ENCODE measurements at regions not wholly inside any gene's neighbourhood (a gene's known extent, or its start where the extent isn't known, plus 50 kb on each side); places are given as distances from the start of the nearest gene placed in this dataset.

GRCh38 chr14:96980835-96981234 is 183.7 kb downstream of the VRK1 start:
- no peak for DNase-seq (ENCODE audit: low read depth)

DNA sequence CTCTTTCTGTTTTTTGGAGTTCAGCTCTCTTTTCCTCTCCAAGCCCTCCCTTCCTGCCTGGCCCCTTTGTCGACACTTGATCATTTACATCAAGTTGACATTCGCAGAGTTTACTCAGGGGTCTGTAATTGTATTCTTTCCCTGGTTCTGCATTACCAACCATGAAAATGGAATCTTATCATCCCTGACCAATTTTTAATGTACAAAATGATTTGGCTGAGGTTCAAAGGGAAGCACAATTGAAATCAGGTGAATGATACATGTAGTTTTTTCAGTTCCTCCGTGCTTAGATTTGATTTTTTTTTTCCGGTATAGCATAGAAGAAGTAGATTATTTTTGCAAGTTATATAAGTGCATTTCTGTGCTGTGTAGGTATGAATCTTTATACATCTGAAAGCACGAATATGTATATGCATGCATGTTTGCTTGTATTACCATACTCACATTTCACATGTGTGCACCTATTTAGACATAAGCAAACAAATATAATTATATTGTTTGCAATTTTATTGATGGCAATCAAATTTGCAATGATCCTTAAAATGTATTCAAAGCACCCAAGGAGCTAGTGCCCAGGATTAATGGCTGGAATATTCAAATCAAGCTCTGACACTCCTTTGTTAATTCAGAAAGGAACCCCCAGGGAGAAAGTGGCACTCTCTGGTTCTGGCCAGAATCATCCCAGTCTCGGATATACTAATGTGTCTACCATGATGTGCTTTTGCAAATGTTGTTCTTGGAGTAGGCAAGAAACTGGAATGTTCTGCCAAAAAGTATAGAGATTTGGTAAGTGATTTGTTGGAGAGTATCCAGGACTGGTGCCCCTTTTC is 189.3 kb downstream of the VRK1 start:
- DNase-seq (ENCODE audit: low read depth) = no peak

DNA sequence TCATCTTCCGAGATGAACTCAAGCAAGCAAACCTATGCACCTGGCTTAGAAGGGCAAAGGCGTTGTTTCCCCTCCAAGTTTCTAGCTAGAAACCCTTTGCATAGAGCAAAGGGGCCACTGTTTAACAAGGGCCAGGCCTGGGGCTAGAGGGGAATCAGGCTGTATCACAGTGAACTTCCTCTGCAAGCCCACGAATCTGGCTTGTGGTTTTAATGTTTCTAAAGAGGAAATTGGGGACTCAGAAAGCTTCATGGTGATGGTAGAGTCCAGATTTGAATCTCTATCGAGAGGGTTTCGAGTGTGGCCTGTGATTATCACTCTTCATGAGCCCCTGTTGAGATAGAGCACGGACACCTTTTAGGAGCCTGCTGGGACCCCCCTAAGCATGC is 189.9 kb downstream of the VRK1 start:
- DNase-seq (ENCODE audit: low read depth) = no peak

DNA sequence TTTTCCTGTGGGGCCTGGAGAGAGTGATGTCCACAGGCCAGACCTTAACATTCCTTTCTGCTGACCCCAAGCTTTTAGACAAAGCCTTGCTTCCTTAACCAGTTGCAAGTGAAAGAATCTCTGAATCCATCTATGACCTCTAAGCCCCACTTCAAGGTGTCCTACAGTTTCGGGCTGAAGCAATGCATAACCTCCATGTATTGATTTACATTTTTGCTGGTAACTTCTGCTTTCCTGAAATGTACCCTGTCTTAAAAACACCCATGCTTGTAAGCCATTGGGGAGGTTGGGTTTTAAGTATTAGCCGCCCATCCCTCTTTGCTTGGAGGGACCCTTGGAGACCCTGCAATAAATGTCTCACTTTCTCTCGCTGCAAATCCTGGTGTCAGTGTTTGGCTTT is 190.6 kb downstream of the VRK1 start:
- DNase-seq (ENCODE audit: low read depth) = no peak

DNA sequence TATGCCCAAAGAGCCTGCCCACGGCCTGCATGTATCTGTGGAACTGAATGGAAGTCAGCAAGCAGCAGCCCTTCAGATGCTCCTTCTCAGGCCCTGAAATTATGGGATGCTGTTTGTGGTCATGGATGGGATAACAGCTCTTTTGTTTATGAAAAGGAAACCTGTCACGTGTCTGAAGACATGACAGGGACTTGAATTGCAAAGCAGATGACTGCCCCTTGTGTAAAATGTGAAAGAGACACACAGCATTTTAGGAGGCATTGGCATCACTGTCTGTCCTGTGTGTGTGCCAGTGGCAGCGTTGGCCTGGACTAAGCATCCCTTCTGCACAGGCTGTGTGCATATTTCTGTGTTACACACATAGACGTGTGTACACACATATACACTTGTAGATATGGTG is 192.1 kb downstream of the VRK1 start:
- no peak for DNase-seq (ENCODE audit: low read depth)

GRCh38 chr14:96991226-96991625 is 194.0 kb downstream of the VRK1 start:
- DNase-seq (ENCODE audit: low read depth) = no peak

DNA sequence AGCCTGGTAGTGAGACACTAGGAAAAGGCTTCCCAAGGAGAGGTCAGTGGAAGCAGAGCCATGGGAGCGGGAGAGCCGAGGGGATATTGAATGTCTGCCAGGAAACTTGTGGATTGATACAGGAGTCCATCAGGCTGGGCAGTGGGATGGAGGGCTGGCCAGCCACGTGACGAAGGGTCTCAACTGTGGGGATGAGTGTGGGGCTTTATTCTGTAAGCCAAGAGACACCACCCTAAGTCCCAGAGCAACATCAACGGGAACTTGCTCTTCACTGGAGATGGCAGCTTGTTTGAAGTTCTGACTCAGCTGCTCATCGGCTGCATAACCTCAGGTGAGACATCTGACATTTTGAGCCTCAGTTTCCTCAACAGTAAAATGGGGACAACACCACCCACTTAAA is 197.8 kb downstream of the VRK1 start:
- DNase-seq (ENCODE audit: low read depth) = no peak

DNA sequence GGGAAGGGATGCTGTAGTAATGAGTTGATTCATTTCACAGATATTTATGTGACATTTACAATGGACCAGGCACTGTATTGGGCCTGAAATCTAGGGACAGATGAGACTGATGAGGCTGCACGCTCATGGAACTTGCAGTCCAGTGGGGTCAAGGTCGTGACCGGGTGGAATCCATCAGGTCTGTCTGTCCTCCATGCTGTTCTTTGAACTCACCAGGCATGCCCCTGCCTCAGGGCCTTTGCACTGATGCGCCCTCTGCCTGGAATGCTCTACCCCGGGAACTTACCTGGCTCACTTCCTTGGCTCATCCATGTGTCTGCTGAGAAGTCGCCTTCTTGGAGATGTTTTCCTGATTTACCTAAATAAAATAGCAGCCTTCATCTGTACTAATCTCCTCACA is 200.1 kb downstream of the VRK1 start:
- DNase-seq (ENCODE audit: low read depth) = no peak

DNA sequence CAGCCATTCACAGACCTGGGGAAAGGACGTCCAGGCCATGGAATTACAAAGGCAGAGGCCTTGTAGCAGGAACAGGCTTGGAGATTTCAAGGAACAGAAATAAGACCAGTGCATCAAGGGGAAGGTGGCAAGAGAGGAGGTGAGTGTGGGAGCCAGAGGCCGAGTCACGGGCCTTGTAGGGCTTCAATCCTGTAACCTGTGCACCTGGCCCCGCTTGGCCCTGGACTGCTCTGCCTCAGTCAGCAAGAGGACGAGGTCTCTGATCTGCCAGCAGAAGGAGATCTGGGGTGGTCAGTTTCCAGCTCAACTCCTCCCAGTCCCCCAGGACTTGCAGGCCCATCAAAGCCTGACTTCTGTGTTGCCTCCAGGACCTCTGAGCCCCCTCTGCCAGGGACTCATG is 200.8 kb downstream of the VRK1 start:
- DNase-seq (ENCODE audit: low read depth) = no peak

DNA sequence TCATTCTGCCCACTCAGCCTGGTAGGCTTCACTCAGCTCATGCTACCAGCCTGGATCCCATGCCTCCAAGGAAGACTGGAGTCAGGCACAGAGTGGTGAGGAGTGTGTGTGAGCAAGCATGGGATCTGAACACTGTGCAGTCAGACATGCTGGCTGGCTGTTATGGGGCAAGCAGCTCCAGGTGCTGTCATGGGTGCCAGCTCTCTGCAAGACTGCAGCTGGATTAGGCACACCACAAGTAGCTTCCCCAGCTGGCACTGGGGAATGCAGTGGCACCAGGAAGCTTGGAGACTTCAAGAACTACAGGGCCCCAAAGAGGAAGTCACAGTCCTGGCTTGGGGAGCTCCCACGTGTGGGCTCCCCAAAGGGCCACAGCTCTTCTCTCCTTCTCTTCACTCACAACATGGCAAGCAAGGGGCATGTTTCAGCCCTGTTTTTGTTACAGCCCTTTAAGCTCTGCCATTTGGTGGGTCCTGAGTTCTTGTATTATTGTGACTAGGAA is 202.5 kb downstream of the VRK1 start:
- no peak for DNase-seq (ENCODE audit: low read depth)

- no peak for DNase-seq (ENCODE audit: low read depth)
These were observed 205.3 kb downstream of the VRK1 start for GRCh38 chr14:97002454-97002853.

DNA sequence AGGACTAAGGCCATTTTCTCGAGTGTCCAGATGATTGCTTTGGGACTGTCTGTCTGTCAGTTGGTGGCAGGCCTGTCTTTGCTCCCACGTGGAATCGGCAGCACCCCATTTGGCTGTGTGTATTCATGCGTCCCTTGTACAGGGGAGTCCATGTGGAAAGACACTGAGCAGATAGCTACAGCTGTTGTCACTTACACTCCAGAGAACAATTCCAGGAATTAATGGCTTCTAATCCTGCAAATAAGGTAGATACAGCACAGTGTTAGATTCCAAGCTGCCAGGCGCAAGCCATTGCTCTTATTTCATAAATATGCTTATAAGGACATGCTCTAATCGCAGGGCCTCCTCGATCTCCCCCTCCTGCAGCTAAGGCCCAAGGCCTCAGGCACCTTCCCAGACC is 208.8 kb downstream of the VRK1 start:
- DNase-seq (ENCODE audit: low read depth) = no peak

DNA sequence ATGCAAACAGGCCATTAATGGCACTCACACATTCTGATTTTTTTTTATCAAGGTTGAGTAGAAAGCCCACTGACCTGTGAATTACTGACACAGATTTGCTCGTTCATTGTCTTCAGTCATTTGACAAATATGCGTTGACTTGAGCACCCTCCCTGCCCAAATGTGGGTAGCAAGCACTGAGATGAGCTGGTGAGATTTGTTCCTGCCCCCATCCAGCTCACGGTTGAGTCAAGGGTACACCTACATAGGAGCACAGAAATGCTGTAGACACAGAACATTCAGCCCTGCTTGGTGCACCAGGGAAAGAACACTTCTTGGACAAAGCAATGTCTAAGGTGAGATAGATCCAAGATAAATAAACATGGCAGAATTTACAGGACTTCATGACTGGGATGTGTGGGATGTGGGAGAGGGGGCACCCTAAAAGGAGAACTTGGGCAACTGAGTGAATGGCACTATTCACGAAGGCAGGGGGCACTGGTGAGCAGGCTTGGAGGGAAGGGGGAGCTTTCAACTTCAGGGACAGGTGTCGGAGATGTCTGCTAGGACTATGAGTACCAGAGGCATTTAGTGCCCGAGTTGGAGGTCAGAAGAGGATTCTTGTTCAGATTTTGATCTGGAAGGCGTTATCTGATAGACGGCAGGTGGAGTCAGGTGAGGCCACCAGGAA is 213.4 kb downstream of the VRK1 start:
- DNase-seq (ENCODE audit: low read depth) = no peak

DNA sequence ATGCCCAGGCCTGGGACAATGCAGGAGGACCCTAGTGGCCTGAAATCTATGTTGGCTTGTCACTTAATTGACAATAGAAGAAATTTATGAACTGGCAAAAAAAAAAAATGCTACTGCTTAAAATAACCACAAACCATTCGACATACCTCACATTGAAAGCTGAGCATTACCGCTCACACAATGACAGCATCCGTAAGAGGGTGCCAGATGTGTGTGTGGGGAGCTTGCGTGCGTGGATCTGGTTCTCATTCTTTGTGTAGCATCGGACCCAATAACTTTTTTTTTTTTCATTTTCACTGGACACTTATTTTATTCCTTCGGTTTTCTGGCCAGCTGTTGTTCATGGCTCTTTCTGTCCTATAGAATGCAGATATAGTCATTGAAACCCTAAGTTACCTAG is 216.7 kb downstream of the VRK1 start:
- DNase-seq (ENCODE audit: low read depth) = no peak

DNA sequence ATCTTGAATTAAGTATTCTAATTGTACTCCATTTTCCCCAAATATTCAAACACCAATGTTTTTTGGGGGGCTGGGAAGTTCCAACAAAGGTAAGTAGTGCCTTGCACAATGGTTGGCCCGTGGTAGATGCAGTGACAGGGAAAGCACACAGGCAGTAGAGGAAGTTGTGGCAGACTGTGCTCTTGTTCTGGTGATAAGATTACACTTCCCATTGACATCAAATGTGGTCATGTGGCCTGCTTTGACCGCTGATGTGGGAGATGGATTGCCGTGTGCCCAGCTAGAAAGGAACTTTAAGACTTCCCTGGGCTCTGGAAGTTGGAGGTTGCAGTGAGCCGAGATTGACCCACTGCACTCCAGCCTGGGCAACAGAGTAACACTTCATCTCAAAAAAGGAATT is 223.8 kb downstream of the VRK1 start:
- no peak for DNase-seq (ENCODE audit: low read depth)

- no peak for DNase-seq (ENCODE audit: low read depth)
These were observed 224.5 kb downstream of the VRK1 start for GRCh38 chr14:97021571-97022168.

DNA sequence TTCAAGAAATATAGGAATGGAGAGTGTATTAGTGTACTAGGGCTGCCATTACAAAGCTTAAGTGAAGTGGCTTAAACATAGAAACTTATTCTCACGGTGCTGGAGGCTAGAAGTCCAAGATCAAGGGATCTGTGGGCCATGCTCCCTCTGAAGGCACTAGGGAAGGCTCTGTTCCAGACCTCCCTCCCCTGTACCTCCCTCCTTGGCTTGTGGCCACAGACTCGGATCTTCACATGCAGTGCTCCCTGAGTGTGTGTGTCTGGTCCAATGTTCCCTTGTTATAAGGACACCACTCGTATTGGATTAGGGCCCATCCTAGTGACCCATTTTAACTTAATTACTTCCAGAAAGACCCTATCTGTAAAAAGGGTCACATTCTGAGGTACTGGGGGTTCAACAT is 225.6 kb downstream of the VRK1 start:
- DNase-seq (ENCODE audit: low read depth) = no peak

- DNase-seq (ENCODE audit: low read depth) = no peak
These were observed 226.7 kb downstream of the VRK1 start for GRCh38 chr14:97023871-97024270.

DNA sequence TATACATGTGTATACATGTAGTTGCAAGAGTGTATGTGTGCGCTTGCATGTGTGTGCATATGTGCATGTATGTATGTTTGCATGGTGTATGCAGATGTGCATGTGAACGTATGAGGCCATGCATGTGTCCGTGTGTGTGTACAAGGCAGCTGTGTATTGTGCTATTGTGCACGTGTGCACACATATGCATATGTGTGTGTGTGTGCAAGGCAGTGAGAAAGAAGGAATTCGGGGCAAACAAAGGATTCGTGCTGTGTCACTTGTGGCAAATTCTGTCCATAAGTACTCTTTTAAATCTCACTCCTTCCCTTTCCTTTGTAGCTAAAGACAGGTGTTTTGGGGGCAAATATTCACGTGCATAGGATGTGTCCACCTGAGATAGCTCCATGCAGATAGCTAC is 227.1 kb downstream of the VRK1 start:
- DNase-seq (ENCODE audit: low read depth) = no peak

- no peak for DNase-seq (ENCODE audit: low read depth)
These were observed 228.5 kb downstream of the VRK1 start for GRCh38 chr14:97025722-97026121.

DNA sequence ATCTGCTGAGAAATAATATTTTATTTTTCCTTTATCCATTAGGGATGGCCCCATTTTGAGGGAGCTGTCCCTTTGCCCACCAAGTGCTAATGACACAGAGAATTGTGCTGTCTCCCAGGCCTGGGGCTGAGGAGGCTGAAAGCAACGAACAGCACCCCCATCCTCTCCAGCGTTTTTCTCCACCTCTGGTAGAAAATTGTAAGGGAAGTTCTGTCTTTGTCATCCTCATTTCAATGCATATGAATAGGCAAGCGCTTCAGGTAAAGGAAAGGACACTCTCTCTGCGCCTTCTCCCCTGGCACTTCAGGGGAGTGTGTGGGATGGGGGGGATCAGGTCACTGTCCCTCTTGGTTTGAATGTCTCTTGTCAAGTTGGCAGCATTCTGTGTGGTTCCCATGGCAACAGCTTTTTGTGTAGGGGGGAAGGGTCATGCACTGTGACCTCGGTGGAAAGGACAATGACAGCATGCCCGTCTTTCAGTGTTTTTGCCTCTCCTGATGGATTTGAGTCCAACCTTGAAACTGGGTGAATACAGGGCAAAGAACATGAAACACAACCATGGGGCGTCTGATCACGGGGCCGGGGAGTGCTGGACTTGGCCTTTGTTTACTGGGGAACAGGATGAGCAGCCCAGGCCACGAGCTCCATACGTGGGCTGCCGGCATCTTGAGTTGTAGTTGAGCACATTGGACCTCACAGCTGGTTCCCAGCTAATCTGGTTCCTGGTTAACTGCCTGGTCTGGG is 230.2 kb downstream of the VRK1 start:
- no peak for DNase-seq (ENCODE audit: low read depth)

GRCh38 chr14:97028382-97028781 is 231.2 kb downstream of the VRK1 start:
- no peak for DNase-seq (ENCODE audit: low read depth)

DNA sequence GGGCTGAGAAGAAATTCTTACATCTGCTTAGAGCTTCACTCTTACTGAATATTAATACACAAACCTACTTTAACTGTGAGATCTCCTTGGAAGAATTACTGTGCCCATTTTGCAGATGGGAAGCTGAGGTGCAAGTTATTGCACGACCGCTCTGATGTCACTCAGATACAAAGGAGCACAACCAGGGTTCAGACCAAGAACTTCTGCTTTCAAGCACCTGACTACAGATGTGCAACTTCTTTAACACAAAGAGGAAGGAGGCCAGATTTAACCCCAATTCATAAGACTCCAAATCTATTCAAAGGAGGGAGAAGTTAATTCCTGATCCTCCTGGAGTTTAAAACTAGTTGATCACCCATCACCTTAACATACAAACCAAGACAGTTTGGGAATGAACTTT is 232.6 kb downstream of the VRK1 start:
- DNase-seq (ENCODE audit: low read depth) = no peak
